Activated CD8-positive, alpha-beta memory T cell treated with anti-CD3 and anti-CD28 coated beads for 4 hours (primary cell): ENCODE measurements at regions not wholly inside any gene's neighbourhood (a gene's known extent, or its start where the extent isn't known, plus 50 kb on each side); places are given as distances from the start of the nearest gene placed in this dataset.

Source experiments
- DNase-seq, 2 donors: peaks; one replicate each; pipeline ENCODE4 v3.0.0-alpha.2; 2020; ENCODE audit warnings: low read depth in 2 of 2

- DNase-seq, result no peak
Observed at GRCh38 chr2:19748073-19748375, 153.8 kb downstream of the TTC32 start.

DNA sequence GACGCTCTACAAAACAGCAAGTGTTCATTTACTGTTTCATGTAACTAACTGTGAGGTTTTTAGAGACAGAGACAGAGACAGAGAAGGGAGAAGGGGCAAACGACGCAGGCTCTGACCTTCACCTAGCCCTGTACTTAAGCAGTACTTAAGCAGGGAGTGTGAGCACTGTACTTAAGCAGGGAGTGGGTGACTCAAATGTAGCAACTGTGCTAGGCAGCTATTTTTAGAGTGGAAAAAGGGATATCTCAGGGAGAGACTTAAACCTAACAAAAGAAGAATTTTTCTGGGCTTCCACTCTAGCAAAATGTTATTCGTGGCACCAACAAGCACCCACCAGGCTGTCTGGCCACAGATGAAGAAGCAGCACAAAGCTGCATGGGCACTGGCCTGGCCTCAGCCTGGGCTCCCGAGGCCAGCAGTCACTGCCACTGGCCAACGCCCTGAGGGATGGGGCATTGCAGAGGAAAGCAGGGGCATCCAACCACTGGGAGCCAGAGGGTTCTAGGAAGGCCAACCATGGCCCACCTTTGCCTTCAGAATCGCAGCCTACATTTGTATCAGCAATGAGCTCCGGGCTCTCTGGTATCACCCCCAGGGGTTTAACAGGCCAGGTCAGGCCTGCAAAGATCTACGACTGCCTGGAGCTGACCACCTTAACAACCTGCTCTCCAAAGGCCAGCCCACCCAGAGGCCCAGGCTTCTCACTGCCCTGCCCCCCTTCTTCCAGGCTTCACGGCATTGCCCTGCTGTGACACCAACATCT lies 154.3 kb downstream of the TTC32 start:
- no peak for DNase-seq

DNA sequence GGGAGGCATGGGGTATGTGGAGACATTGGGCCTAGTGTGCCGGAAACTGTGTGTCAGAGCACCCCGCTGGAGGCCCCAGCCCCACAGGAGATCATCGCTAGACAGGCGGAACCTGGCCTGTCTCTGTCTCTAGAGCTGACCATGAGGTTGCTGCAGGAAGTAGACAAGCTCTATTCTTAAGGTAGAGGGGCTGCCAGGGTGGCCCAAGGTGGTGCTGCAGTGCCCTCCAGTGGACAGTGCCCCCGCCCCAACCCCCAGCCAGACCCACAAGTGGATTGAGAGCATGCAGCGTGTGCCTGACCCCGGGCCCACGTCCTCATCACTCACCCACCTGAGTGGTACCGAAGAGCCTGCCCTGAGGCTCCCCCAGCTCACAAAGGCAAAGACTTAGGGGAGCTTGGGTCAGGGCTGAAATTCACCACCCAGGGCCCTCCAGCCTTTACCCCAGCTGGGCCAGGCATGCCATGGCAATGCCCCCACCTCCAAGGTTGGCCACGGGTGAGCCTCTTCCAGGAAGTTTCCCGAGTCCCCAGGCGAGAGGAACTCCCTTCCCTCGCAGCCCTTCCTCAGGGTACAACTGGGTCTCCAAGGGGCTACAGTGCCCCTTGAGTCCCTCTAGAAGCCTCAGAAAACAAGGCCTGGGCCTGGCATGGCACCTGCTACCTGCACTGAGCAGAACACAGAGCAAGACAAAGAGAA lies 155.0 kb downstream of the TTC32 start:
- no peak for DNase-seq

DNA sequence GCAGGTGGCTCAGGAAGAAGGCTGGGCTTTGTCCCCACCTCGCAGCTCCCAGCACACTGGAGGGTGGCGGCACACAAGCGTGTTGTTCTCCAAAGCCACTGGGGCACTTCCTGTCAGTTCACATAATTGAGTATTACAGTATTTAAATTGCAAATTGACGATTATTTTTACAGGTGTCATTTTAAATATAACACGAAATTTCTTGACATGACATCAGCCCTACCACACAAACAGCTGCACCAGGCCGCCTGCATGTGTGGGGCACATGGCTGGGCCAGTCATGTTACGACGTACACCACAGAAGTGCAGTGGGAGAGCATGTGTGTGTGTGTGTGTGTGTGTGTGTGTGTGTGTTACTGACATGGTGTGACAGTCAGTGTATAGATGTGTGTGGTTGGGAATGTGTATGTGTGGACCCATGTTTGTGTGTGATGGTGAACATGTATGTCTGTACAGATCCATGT lies 155.6 kb downstream of the TTC32 start:
- no peak for DNase-seq

GRCh38 chr2:19745318-19746136 lies 156.3 kb downstream of the TTC32 start:
- no peak for DNase-seq

DNA sequence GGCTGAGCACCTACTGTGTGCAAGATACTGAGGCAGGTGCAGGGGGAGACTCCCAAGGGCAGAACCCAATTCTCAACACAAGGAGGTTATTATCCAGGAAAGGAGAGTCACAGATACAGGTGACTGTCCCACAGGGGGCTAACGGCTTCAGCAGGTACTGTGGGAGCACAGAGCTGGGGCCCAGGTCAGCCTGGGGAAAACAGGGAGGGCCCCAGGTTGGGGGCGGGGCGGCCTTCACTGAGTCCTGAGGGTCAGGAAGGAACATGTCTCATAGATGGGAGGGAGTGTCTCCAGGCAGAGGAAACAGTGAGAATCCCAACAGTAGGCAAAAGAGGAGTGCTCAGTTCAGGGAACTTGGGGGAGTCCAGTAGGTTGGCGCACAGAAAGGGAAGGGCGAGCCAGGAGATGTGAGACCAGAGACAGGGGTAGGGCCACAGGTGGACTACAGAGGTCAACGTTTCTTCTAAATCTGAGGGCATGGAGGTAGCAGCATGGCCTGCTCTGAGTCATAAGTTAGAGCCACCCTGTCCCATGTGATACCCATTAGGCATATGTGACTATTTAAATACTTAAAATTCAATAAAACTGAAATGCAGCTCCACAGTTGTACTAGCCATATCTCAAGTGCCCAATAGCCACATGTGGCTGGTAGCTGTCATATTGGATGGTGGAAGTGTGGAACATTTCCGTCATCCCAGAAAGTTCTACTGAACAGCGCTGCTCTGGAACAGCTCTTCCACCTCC lies 157.2 kb downstream of the TTC32 start:
- no peak for DNase-seq

DNA sequence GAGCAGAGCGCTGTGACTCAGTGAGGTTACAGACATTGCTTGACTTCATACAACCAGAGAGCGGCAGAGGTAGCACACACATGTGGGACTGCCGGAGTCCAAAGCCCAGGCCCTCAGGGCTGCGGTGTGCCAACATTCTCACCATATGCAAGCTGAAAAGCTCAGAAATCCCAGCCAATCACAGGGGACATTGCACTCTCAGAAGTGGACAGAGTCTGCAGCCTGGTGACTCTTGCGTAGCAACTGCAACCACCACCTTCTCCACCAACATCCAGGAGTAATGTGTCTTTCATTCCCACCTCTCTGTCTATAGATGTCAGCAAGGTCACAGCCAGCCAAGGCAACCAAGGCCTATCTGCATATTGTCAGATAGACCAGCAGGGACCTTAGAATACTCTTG lies 158.1 kb downstream of the TTC32 start:
- no peak for DNase-seq

GRCh38 chr2:19742872-19743271 lies 158.9 kb downstream of the TTC32 start:
- no peak for DNase-seq

GRCh38 chr2:19739256-19739655 lies 162.5 kb downstream of the TTC32 start:
- no peak for DNase-seq

DNA sequence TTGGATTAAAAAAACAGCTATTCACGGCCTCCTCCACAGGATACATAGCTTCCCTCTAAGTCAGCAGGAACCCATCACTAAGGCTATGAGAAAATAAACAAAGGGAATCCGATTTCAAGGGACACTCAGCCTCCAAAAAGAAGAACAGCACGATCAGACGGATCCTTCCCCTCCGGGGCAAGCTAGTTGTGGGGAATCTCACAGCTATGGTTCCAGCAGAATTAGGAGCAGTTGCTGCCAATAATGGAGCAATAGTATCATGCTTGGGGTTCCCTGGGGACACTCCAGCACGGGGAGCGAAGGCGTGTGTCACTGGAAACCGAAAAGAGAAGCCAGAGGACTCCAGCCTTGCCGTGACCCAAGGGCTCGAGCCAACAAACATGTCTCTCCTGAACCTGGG lies 163.1 kb downstream of the TTC32 start:
- no peak for DNase-seq

GRCh38 chr2:19736191-19736831 lies 165.5 kb downstream of the TTC32 start:
- no peak for DNase-seq

DNA sequence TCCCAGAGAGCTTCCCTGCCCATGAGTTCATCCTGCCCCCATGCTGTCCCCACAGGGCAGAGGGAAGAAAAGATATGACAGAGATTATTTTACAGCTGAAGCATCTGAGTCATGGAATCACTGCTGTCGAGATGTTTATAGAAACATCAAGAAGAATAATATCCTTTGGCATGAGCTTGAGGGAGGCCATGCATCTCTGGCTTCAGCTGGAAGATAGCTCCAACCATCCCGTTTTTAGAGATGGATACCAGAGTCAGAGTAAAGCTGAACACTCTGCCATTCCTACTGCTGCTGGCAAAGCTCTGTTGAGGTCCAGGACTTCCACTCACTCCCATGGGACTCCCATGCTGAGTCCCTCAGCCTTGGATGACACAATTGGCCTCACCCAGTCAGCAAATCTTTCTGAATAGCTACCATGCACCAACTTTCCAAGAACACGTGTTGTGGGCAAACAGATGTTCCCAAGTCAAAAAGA lies 167.8 kb downstream of the TTC32 start:
- no peak for DNase-seq

DNA sequence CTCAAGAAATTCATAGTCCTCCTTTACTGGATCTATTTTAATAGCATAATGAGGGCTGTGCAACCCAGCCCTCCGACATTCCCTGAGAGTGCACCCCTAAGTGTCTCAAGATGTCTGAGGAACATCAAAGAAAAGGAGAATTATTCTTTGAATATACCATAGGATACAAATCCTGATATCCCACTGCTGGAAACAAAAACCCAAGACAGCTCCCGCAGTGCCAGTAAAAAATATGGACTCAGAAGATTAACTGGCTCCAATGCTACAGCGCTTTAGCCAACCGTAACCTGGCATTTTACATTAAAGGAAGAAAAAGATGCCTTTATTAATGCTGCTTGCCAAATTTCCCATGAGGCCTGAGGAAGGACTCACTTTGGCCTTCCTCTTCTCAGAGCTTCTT lies 168.4 kb downstream of the TTC32 start:
- no peak for DNase-seq

DNA sequence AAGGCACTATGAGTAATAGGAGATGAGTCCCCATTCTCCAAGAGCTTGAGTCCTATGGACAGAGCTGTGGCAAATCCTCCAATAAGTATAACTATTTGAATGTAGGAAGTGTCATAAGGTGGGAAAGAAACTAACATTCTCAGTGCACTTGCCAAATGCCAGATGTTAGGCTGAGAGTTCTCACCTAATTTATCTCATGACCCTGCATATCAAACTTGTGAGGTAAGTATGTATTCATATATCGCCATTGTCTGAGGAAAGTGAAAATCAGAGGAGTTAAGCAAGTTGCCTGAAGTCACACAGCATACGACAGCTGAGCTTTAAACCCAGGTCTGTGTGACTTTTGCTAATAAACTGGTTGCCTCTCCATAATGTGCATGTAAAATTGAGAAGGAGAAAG lies 169.5 kb downstream of the TTC32 start:
- no peak for DNase-seq

DNA sequence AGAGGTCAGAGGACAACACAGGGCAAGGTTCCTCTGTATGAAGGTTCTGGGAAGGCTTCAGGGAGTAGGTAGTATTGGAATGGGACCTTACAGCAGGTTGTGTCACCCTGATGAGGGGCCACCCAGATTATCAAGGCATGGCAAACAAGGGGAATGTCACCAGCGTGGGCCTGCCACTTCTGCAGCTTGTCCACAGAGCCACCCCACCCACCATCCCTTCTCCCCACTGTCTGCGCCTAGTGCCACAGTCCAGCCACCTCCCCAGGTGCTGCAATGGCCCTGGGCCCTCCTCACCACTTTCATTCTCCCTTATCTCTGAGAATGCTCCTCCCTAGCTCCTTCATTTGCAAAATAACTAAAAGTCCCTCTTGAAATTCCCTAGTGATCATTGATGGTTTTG lies 170.3 kb downstream of the TTC32 start:
- no peak for DNase-seq

DNA sequence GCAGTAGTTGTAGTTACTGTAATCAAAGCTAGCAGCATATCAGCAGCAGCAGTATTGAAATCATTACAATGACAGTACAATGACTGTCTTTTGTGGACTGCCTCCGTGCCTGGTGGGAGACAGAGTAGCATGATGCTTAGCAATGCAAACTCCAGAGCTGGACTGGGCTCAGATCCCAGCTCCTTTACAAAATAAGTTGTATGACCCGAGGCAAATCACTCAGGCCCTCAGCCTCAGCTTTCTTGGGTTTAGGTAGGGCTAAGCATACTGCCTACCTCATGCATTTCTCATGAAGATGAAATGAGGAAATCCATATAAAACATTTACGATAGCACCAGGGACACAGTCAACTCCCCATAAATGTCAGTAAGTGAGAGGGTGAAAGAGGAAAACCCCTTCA lies 170.7 kb downstream of the TTC32 start:
- DNase-seq, result no peak

DNA sequence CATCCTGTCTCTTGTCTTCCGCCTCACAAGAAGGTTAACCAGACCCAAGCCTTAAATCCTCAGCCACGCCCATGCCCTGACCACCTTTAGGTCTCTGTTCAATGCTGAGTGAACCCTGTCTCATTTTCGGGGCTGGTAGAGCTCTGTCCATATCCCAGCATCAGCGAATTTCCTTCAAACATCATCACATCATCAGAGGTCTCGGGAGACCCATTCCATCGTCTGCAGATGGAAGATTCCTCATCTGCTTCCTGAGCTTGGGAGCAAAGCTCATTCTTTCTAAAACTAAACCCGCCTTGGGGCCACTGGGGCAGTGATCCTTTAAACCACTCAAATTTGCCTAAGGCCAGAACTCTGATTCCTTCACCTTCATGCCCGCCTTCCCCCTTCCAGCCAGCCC lies 173.7 kb downstream of the TTC32 start:
- DNase-seq, result no peak

DNA sequence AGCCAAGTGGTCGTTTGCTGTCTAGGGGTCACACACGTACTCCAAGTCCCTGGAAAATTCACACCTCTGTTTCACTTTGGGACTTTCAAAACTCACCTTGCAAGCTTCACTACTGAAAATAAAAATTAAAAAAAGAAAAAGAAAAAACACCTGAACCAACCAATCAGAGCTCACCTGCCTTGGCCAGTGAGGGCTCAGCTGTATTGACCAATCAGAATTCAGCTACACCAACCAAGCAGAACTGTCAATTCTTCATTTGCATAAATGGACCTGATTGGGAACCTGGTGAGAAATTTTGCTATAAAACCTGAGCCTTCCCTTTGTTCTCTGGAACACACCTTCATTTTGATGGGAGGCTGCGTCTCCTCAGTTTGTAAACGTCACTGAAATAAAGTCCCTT lies 176.4 kb downstream of the TTC32 start:
- no peak for DNase-seq

DNA sequence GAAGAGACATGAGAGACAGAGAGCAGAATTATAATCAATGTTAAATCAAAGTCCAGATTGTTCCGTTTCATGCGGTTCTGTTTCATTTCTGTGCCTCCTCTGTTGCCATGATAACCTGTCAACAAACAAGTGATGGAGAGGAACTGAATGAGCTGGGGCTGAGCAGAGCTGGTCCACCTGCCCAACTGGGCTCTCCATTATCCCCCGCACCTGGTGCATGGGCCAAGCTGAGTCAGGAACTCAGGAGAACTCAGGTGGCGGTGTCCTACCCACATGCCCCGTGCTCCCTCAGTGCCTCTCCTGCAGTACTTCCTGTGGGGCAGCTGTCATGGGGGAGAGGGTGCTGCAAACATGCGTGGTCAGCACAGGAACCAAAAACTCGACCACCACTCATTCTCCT lies 178.8 kb downstream of the TTC32 start:
- no peak for DNase-seq

DNA sequence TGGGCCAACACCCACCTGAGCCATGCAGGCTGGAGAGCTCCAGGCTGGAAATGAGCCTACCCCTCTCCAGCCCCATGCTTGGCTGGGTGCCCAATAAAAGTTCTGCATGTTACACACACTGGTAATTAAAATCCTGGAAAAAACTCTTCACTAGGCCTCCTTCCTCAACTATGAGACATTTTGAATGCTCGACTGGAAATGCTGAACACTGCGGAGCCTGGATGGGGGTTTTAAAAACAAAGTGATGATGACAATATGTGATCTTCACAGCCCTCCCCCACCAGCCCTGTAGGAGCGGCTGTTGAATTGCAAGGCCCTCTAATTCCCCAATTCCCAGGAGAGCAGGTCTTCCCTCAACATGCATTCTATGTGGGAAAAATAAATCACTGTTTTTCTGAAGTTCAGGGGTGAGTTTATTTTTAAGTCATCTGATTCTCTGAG lies 179.2 kb downstream of the TTC32 start:
- no peak for DNase-seq

- DNase-seq, result no peak
Observed at GRCh38 chr2:19720306-19720705, 181.5 kb downstream of the TTC32 start.
